ENCODE measurements at regions not wholly inside any gene's neighbourhood (a gene's known extent, or its start where the extent isn't known, plus 50 kb on each side); places are given as distances from the start of the nearest gene placed in this dataset.

GRCh38 chr7:23981314-23981713 is 271.3 kb downstream of the STK31 start:
- no peak for DNase-seq

GRCh38 chr7:23981758-23982157 is 271.7 kb downstream of the STK31 start:
- DNase-seq, result no peak

GRCh38 chr7:24005517-24005916 is 278.5 kb upstream of the NPY start:
- DNase-seq, result no peak

- no peak for DNase-seq
Observed at GRCh38 chr7:24010495-24010894, 273.5 kb upstream of the NPY start.

GRCh38 chr7:24017519-24017918 is 266.5 kb upstream of the NPY start:
- DNase-seq, result no peak

GRCh38 chr7:24018331-24018730 is 265.7 kb upstream of the NPY start:
- DNase-seq, result no peak

GRCh38 chr7:24019841-24020240 is 264.1 kb upstream of the NPY start:
- DNase-seq, result no peak

GRCh38 chr7:24024276-24025068 is 259.5 kb upstream of the NPY start:
- DNase-seq, result no peak

GRCh38 chr7:24025094-24025493 is 258.9 kb upstream of the NPY start:
- DNase-seq, result no peak

GRCh38 chr7:24025765-24026164 is 258.2 kb upstream of the NPY start:
- no peak for DNase-seq

GRCh38 chr7:24026351-24026750 is 257.6 kb upstream of the NPY start:
- no peak for DNase-seq

GRCh38 chr7:24029068-24029467 is 254.9 kb upstream of the NPY start:
- DNase-seq, result no peak

GRCh38 chr7:24034251-24034650 is 249.7 kb upstream of the NPY start:
- DNase-seq, result no peak

GRCh38 chr7:24035366-24036032 is 248.5 kb upstream of the NPY start:
- no peak for DNase-seq

- no peak for DNase-seq
Observed at GRCh38 chr7:24036033-24036412, 248.0 kb upstream of the NPY start.

GRCh38 chr7:24038993-24039392 is 245.0 kb upstream of the NPY start:
- DNase-seq, result no peak

- DNase-seq, result no peak
Observed at GRCh38 chr7:24039991-24040624, 243.9 kb upstream of the NPY start.

- no peak for DNase-seq
Observed at GRCh38 chr7:24042028-24042427, 242.0 kb upstream of the NPY start.

GRCh38 chr7:24049296-24049695 is 234.7 kb upstream of the NPY start:
- DNase-seq, result no peak

GRCh38 chr7:24050991-24051560 is 232.9 kb upstream of the NPY start:
- DNase-seq, result no peak

- no peak for DNase-seq
Observed at GRCh38 chr7:24051651-24052050, 232.3 kb upstream of the NPY start.

- no peak for DNase-seq
Observed at GRCh38 chr7:24052572-24053260, 231.3 kb upstream of the NPY start.

- no peak for DNase-seq
Observed at GRCh38 chr7:24054236-24054635, 229.8 kb upstream of the NPY start.
